ENCODE measurements at regions not wholly inside any gene's neighbourhood (a gene's known extent, or its start where the extent isn't known, plus 50 kb on each side); places are given as distances from the start of the nearest gene placed in this dataset.

DNA sequence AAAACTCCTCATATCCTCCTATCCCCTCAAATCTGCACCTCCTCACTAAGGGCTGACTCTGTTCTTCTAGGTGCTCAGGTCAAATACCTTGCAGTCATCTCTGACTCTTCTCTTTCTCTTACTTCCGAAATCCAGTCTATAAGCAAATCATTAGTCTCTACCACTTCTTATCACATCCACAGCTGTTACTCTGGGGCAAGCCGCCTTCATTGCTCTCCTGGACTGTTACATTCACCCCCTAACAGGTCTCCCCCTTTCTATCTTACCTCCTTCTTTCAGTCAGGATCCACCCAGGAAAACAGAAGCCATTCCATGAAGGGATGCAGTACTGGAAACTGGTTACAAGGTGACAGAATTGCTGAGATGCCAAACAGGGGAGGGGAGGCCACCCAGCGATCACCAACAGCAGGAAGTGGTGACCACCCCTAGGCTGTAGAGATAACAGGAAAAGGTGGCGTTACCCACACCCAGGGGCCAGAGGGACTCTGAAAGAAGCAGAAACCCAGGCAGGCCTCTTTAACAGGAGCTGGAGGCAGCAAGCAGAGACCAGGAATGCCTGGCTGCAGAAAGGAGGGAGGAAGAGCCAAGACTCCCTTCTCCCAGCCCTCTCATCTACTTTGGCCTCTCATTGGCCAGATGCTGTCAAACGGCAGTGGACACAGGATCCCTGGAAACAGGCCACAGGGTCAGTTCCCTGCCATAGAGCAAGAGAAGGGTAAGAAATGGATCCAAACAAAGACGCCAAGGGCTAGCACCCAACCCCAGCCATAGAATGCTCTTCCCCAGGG lies 55.5 kb upstream of the FOXO6 start:
- H3T11ph ChIP-seq (ENCODE audit: low read length): no peak overlapping the region
- no peaks in the 10 kb centered on the region for H3K79me2 ChIP-seq (ENCODE audit: insufficient read depth, low read length)
- H3K23ac ChIP-seq (ENCODE audit: insufficient read length, low read depth, low read length): no peak overlapping the region
- no peak overlapping the region for H3K4me3 Mint-ChIP-seq
- no peaks in the 10 kb centered on the region for H3K4me1 Mint-ChIP-seq
- TF ChIP-seq, protein P1, sequence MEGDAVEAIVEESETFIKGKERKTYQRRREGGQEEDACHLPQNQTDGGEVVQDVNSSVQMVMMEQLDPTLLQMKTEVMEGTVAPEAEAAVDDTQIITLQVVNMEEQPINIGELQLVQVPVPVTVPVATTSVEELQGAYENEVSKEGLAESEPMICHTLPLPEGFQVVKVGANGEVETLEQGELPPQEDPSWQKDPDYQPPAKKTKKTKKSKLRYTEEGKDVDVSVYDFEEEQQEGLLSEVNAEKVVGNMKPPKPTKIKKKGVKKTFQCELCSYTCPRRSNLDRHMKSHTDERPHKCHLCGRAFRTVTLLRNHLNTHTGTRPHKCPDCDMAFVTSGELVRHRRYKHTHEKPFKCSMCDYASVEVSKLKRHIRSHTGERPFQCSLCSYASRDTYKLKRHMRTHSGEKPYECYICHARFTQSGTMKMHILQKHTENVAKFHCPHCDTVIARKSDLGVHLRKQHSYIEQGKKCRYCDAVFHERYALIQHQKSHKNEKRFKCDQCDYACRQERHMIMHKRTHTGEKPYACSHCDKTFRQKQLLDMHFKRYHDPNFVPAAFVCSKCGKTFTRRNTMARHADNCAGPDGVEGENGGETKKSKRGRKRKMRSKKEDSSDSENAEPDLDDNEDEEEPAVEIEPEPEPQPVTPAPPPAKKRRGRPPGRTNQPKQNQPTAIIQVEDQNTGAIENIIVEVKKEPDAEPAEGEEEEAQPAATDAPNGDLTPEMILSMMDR (conservative IDR thresholded peaks at IDR 0.05): no peak
- H3K36me3 Mint-ChIP-seq (ENCODE audit: insufficient read depth in 1 of 3, low read depth in 3 of 3): no peaks in the 10 kb centered on the region; a peak in 1 of 7 replicates
- H3K9me3 Mint-ChIP-seq: peaks cover 0 to 7% of the 10 kb centered on the region in 2 experiments; a peak in 1 of 5 replicates
- H3K4me2 ChIP-seq (ENCODE audit: insufficient read depth, insufficient read length, low read length): no peak overlapping the region
- no peak overlapping the region for H2BK120ac ChIP-seq (ENCODE audit: low read depth, low read length, poor library complexity, severe bottlenecking)
- H3K14ac ChIP-seq (ENCODE audit: insufficient read depth, low read length): no peak overlapping the region
- no peak overlapping the region for H2BK5ac ChIP-seq (ENCODE audit: insufficient read length, low read length)
- no peak overlapping the region for H3K56ac ChIP-seq (ENCODE audit: insufficient read length, low read depth, low read length)
- no peak overlapping the region; a peak in 1 of 7 replicates for H3K27ac Mint-ChIP-seq
- H2AFZ ChIP-seq (ENCODE audit: low read length): no peak overlapping the region
- no peak overlapping the region for H2BK12ac ChIP-seq (ENCODE audit: insufficient read length, low read depth, low read length)
- H3K27ac ChIP-seq (ENCODE audit: insufficient read length, low read depth, low read length): no peak overlapping the region
- H2BK15ac ChIP-seq (ENCODE audit: low read depth, low read length): no peak overlapping the region
- H3K9me3 ChIP-seq (ENCODE audit: control insufficient read depth, low read depth, low read length): no peaks in the 10 kb centered on the region
- H3K9ac ChIP-seq (ENCODE audit: extremely low read depth, insufficient read length, low read length): no peak overlapping the region
- H4K91ac ChIP-seq (ENCODE audit: insufficient read length, low read depth, low read length): no peak overlapping the region
- H3K27me3 ChIP-seq (ENCODE audit: insufficient read depth, low read length): no peaks in the 10 kb centered on the region
- peaks cover 17% of the 10 kb centered on the region for H3K27me3 Mint-ChIP-seq (ENCODE audit: low read depth)
- DNase-seq: peak; percentile 52
- H3K23me2 ChIP-seq (ENCODE audit: insufficient read length, low read depth, low read length, poor library complexity, severe bottlenecking): no peaks in the 10 kb centered on the region
- H3K4me1 ChIP-seq (ENCODE audit: insufficient read depth, low read length): no peaks in the 10 kb centered on the region
- no peak overlapping the region for H4K5ac ChIP-seq (ENCODE audit: insufficient read length, low read depth, low read length)
- no peak overlapping the region for H2BK20ac ChIP-seq (ENCODE audit: low read depth, low read length, poor library complexity, severe bottlenecking)
- no peaks in the 10 kb centered on the region for H4K20me1 ChIP-seq (ENCODE audit: control insufficient read depth, insufficient read depth, insufficient read length)
- H3K4ac ChIP-seq (ENCODE audit: low read depth, low read length): no peak overlapping the region
- no peaks in the 10 kb centered on the region for H3K79me1 ChIP-seq (ENCODE audit: insufficient read depth, low read depth, low read length, poor library complexity, severe bottlenecking)
- H3K18ac ChIP-seq (ENCODE audit: insufficient read length, low read depth, low read length): no peak overlapping the region
- H4K8ac ChIP-seq (replicated peaks; ENCODE audit: insufficient read length, low read depth, low read length): no peak overlapping the region
- H2AK5ac ChIP-seq (ENCODE audit: insufficient read length, low read length): no peak overlapping the region
- no CpG with 5 or more reads among the region's 6 CpGs for WGBS (ENCODE audit: extremely low coverage, insufficient read length, low lambda C conversion rate)
